Keratinocyte (primary cell): ENCODE measurements at regions not wholly inside any gene's neighbourhood (a gene's known extent, or its start where the extent isn't known, plus 50 kb on each side); places are given as distances from the start of the nearest gene placed in this dataset.

Experiments
- CTCF ChIP-seq, 3 experiments: IDR thresholded peaks in 1 of 3; conservative IDR thresholded peaks in 1 of 3; optimal IDR thresholded peaks in 1 of 3; 2 replicates in 2 of 3; 3 replicates in 1 of 3; pipeline versions ENCODE3 to v1.5.1; 2011; ENCODE audit warnings: low read length in 3 of 3, mild to moderate bottlenecking in 3 of 3, moderate library complexity in 2 of 3, control low read depth in 1 of 3, inconsistent platforms in 1 of 3; ENCODE audit not compliant: insufficient read depth in 2 of 3; ENCODE audit errors: extremely low read depth in 1 of 3
- EZH2 ChIP-seq: IDR thresholded peaks from one replicate; pipeline ENCODE4 v1.6.1; 2012; ENCODE audit warnings: inconsistent platforms, mild to moderate bottlenecking, low read length, moderate library complexity

- TF ChIP-seq CTCF (optimal IDR thresholded peaks at IDR 0.05 in 1 of 3, IDR thresholded peaks at IDR 0.05 in 1 of 3, conservative IDR thresholded peaks at IDR 0.05 in 1 of 3; ENCODE audit: extremely low read depth in 1 of 3, insufficient read depth in 2 of 3, low read length in 3 of 3) (no peak), EZH2 (no peak)
These were observed 552.3 kb downstream of the NTRK3 start for GRCh38 chr15:87704276-87704675.
